ENCODE measurements at regions not wholly inside any gene's neighbourhood (a gene's known extent, or its start where the extent isn't known, plus 50 kb on each side); places are given as distances from the start of the nearest gene placed in this dataset.

DNA sequence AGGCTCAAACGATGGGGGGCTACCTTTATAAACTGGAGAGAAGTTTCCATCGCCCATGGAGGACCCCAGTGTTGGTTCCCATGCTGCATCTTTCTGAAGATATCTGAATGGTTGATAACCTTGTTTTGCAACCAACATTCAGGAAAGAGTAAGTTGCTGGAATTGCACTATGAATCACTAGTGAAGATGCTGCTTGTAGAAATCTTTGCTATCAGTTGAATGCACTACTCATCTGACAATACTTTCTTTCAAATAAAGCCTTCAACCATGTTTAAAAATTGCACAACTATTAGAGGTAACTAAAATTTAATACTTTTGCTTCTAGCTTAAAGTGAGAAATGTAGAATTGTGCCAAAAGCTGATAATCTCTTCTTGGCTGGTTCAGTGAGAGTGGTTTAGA, 86.8 kb upstream of the HIVEP3 start:
- Histone ChIP-seq H3K4me1 (peaks cover 18 to 46% of the 10 kb centered on the region in 2 donors), H3K9me3 (no peaks in the 10 kb centered on the region), H3K27me3 (no peaks in the 10 kb centered on the region), H3K4me3 (replicated peaks in 1 of 3) (no peak overlapping the region), H3K27ac (no peak overlapping the region), H3K36me3 (no peaks in the 10 kb centered on the region)
- DNase-seq: no peak
- TF ChIP-seq POLR2A (IDR thresholded peaks at IDR 0.05): no peak
- WGBS, 2 donors: 93 to 94% methylated on average over 2 of the region's 2 CpGs
- intact Hi-C loops (cut with DNase I): no loop called here

DNA sequence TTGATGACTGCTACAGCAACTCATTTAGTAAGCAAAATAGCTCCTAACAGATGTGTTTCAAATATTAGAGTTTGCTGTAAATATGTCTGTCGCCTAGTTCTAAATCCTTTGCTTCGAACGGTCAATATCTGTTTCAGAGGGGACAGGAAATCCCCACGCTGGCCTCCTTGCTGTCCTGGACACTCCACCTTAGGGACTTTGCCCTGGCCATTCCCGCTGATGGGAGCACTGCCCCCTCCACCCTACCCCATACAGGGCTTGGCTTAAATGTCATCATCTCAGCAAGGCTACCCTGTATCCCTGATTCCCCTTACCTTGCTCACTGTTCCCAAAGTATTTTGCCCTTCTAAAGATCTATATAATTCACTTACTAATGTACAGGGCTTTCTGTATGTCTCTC, 86.1 kb upstream of the HIVEP3 start:
- H3K4me3 ChIP-seq (replicated peaks in 1 of 3): no peak overlapping the region
- DNase-seq: no peak
- no peaks in the 10 kb centered on the region for H3K9me3 ChIP-seq
- TF ChIP-seq, protein P1, sequence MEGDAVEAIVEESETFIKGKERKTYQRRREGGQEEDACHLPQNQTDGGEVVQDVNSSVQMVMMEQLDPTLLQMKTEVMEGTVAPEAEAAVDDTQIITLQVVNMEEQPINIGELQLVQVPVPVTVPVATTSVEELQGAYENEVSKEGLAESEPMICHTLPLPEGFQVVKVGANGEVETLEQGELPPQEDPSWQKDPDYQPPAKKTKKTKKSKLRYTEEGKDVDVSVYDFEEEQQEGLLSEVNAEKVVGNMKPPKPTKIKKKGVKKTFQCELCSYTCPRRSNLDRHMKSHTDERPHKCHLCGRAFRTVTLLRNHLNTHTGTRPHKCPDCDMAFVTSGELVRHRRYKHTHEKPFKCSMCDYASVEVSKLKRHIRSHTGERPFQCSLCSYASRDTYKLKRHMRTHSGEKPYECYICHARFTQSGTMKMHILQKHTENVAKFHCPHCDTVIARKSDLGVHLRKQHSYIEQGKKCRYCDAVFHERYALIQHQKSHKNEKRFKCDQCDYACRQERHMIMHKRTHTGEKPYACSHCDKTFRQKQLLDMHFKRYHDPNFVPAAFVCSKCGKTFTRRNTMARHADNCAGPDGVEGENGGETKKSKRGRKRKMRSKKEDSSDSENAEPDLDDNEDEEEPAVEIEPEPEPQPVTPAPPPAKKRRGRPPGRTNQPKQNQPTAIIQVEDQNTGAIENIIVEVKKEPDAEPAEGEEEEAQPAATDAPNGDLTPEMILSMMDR (IDR thresholded peaks at IDR 0.05): no peak
- TF ChIP-seq POLR2A (IDR thresholded peaks at IDR 0.05): no peak
- intact Hi-C loops (cut with DNase I): no loop called here
- no peaks in the 10 kb centered on the region for H3K27me3 ChIP-seq
- H3K4me1 ChIP-seq: peaks cover 18 to 46% of the 10 kb centered on the region in 2 donors
- 93 to 96% methylated on average over 5 of the region's 5 CpGs for WGBS, 2 donors
- no peaks in the 10 kb centered on the region for H3K36me3 ChIP-seq
- H3K27ac ChIP-seq: no peak overlapping the region

DNA sequence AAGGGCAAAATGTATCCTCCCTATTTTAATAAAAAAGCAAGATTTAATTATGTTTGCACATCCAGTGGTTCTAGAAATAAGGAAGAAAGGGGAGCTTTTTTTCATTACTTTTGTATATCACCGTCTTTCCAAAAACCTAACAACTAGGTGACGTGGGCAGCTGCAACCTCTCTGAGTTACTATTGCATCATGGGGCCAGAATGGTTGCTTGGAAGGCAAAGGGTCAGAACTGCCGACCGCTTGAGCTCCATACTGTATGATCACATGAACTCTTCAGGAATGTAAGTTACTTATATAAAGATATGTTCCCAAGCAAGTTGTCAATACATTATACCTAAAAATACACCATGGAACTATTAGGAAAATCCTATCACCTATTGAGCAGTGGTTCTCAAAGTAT, 85.6 kb upstream of the HIVEP3 start:
- Histone ChIP-seq H3K4me3 (replicated peaks in 1 of 3) (no peak overlapping the region), H3K36me3 (no peaks in the 10 kb centered on the region), H3K4me1 (peaks cover 18 to 45% of the 10 kb centered on the region in 2 donors), H3K27ac (no peak overlapping the region), H3K27me3 (no peaks in the 10 kb centered on the region), H3K9me3 (no peaks in the 10 kb centered on the region)
- intact Hi-C loops (cut with DNase I): no loop called here
- no peak for DNase-seq
- TF ChIP-seq POLR2A (IDR thresholded peaks at IDR 0.05): no peak
- TF ChIP-seq, protein P1 (IDR thresholded peaks at IDR 0.05): no peak
- WGBS, 2 donors: 96% methylated on average over 4 of the region's 4 CpGs

DNA sequence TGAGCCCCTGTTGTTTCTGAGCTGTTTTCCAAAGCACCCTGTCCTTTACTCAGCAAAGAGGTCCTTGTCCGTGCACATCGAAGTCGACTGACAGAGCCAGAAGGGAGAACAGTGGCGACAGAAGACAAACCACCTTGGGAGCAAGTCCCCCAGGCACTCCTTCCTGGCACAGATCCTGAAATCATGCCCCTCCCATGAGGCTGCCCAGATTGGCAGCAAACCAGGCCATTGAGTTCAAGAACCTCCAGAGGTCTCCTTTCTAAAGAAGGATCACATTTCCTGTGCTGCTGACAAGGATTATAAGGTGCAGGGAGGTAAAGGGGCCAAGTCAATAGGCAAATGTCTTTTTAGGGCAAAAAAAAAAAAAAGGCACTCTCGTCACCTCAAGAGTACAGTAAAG, 84.7 kb upstream of the HIVEP3 start:
- H3K36me3 ChIP-seq: no peaks in the 10 kb centered on the region
- TF ChIP-seq, protein P1 (IDR thresholded peaks at IDR 0.05): no peak
- TF ChIP-seq POLR2A (IDR thresholded peaks at IDR 0.05): peak in 1 of 2 donors; percentile 22
- 26 to 45% methylated on average over 5 of the region's 5 CpGs for WGBS, 2 donors

DNA sequence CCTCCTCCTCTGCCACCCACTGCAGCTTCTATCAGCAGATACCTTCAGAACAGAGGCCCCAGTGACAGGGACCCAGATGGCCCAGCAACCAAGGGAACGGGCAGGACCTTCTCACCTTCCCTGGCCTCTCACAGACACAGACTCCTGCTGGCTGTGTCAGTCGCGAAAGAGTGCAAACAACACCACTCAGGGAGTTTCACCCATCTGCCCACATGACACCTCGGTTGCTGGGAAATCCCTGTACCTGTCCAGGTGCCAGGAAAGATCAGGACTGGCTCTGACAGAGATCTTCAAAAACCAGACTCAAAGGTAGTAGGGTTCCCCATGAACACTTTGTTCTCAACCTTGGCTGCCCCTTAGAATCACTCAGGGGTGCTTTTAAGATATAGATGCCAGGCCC, 83.5 kb upstream of the HIVEP3 start:
- H3K27ac ChIP-seq: peak overlapping the region; percentile 13 to 38 (median 13)
- peak; percentile 72 to 77 for DNase-seq
- TF ChIP-seq, protein P1 (IDR thresholded peaks at IDR 0.05): no peak
- no peak for TF ChIP-seq POLR2A (IDR thresholded peaks at IDR 0.05)
- H3K27me3 ChIP-seq: no peaks in the 10 kb centered on the region
- WGBS, 2 donors: 45 to 54% methylated on average over 4 of the region's 4 CpGs
- H3K4me3 ChIP-seq (replicated peaks in 1 of 3): no peak overlapping the region
- intact Hi-C loops (cut with DNase I): no loop called here
- H3K36me3 ChIP-seq: no peaks in the 10 kb centered on the region
- H3K4me1 ChIP-seq: peaks cover 11 to 26% of the 10 kb centered on the region in 2 donors
- H3K9me3 ChIP-seq: no peaks in the 10 kb centered on the region

More for the DNA sequence above, 84.7 kb upstream of the HIVEP3 start:
- no peaks in the 10 kb centered on the region for H3K27me3 ChIP-seq
- H3K9me3 ChIP-seq: no peaks in the 10 kb centered on the region
- peak overlapping the region in 2 of 3 donors; percentile 13 to 34 for H3K27ac ChIP-seq
- peaks cover 11 to 36% of the 10 kb centered on the region in 2 donors for H3K4me1 ChIP-seq
- DNase-seq: peak; percentile 90 to 91
- intact Hi-C loops (cut with DNase I): no loop called here
- H3K4me3 ChIP-seq (replicated peaks in 1 of 3): no peak overlapping the region

DNA sequence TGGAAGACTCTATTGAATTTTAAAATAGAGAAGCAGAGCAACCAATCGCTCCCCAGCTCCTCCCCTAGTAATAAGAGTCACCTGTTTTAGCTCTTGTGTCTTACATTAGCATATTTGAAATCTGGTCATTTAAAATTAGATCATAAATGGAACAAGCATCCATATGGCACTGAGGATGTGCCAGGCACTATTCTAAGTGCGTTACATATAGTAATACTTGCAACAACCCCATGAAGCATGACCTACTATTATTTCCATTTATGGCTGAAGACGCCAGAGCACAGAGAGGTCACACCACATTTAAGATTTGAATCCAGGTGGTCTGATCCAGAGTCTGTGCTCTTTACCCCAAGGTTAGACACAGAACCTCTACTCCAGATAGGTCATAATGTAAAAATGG, 82.0 kb upstream of the HIVEP3 start:
- peaks cover 11 to 24% of the 10 kb centered on the region in 2 donors for H3K4me1 ChIP-seq
- H3K36me3 ChIP-seq: no peaks in the 10 kb centered on the region
- H3K27ac ChIP-seq: no peak overlapping the region
- no peak for DNase-seq
- 93 to 96% methylated on average over 3 of the region's 3 CpGs for WGBS, 2 donors
- no peaks in the 10 kb centered on the region for H3K27me3 ChIP-seq
- no peak overlapping the region for H3K4me3 ChIP-seq (replicated peaks in 1 of 3)
- intact Hi-C loops (cut with DNase I): no loop called here
- H3K9me3 ChIP-seq: no peaks in the 10 kb centered on the region
- TF ChIP-seq, protein P1 (IDR thresholded peaks at IDR 0.05): no peak
- no peak for TF ChIP-seq POLR2A (IDR thresholded peaks at IDR 0.05)
